ENCODE measurements at regions not wholly inside any gene's neighbourhood (a gene's known extent, or its start where the extent isn't known, plus 50 kb on each side); places are given as distances from the start of the nearest gene placed in this dataset.
"Not testable (repeated sequence)": the region's sequence is repeated elsewhere in the genome, so short reads cannot be mapped to it uniquely, and the experiment has no call there.

- not testable (repeated sequence) for TF ChIP-seq CTCF (IDR thresholded peaks at IDR 0.05; ENCODE audit: low read length); EZH2 (IDR thresholded peaks at IDR 0.05; ENCODE audit: borderline replicate concordance, low read length)
Measured at GRCh38 chr16:88155681-88156080, 204.4 kb downstream of the BANP start.

Measured in OCI-LY1 (cell line).